Kidney (tissue), 13 donors: ENCODE measurements at regions not wholly inside any gene's neighbourhood (a gene's known extent, or its start where the extent isn't known, plus 50 kb on each side); places are given as distances from the start of the nearest gene placed in this dataset.

ENCODE experiments used
- DNase-seq, 5 donors: peaks; one replicate each; pipeline ENCODE4 v3.0.0-alpha.2; 2013 to 2020
- FAIRE-seq: peaks from 2 replicates; lab custom pipeline; 2012; peaks lifted over from hg19 to GRCh38; lab: Jason Lieb, UNC
- H3K27ac ChIP-seq, 2 donors: one replicate each; pipeline ENCODE4 v1.7.0; 2013; ENCODE audit warnings: low read depth in 2 of 2, low read length in 2 of 2, inconsistent platforms in 1 of 2
- H3K27me3 ChIP-seq: one replicate; pipeline ENCODE4 v1.7.1; 2013; ENCODE audit warnings: low read length, inconsistent platforms; ENCODE audit not compliant: control insufficient read depth, insufficient read depth
- H3K36me3 ChIP-seq, 3 donors: one replicate each; pipeline versions ENCODE4 v1.7.0 to v1.7.1; 2013; ENCODE audit warnings: low read length in 3 of 3, control low read depth in 1 of 3, inconsistent platforms in 1 of 3; ENCODE audit not compliant: insufficient read depth in 3 of 3, control insufficient read depth in 2 of 3
- H3K4me1 ChIP-seq, 3 donors: one replicate each; pipeline versions ENCODE4 v1.7.0 to v1.7.1; 2013; ENCODE audit warnings: low read length in 3 of 3, inconsistent platforms in 1 of 3, low read depth in 1 of 3; ENCODE audit not compliant: control insufficient read depth in 2 of 3, insufficient read depth in 2 of 3
- H3K4me3 ChIP-seq, 3 donors: one replicate each; pipeline versions ENCODE4 v1.7.0 to v1.8.1; 2013; ENCODE audit warnings: low read length in 3 of 3, control low read depth in 1 of 3, inconsistent platforms in 1 of 3
- H3K9ac ChIP-seq, 3 donors: one replicate each; pipeline versions ENCODE4 v1.7.0 to v1.7.1; 2013; ENCODE audit warnings: low read length in 3 of 3, control low read depth in 1 of 3, inconsistent platforms in 1 of 3
- H3K9me3 ChIP-seq, 3 donors: one replicate each; pipeline versions ENCODE4 v1.7.0 to v1.7.1; 2013; ENCODE audit warnings: low read length in 3 of 3, control low read depth in 1 of 3, inconsistent platforms in 1 of 3; ENCODE audit not compliant: control insufficient read depth in 2 of 3, insufficient read depth in 1 of 3
- CTCF ChIP-seq: IDR thresholded peaks from 3 replicates; pipeline ENCODE4 v1.5.1; 2012; ENCODE audit warnings: mild to moderate bottlenecking, moderate library complexity, borderline replicate concordance; ENCODE audit not compliant: insufficient read depth; ENCODE audit errors: extremely low read depth
- intact Hi-C: fragments of 100-400 bp; cut with DNase I; formaldehyde crosslinking; loops from one replicate; pipeline ENCODE4 v1.11.1; 2022
- donor health status: control.
- donor health status: control.
- donor health status: control.
- donor health status: control.
- donor health status: control.
- donor health status: DM: yes; HTN: yes; CAD: no.
- donor health status: Normal renal cell carcinoma (clear cell type).

GRCh38 chr20:11060423-11061185, 386.8 kb upstream of the JAG1 start:
- no peak overlapping the region for H3K4me3 ChIP-seq
- peak; percentile 3 for FAIRE-seq
- DNase-seq: peak in 2 of 5 donors; percentile 36 to 65
- no peaks in the 10 kb centered on the region for H3K9me3 ChIP-seq
- no peaks in the 10 kb centered on the region for H3K27me3 ChIP-seq
- no peaks in the 10 kb centered on the region for H3K36me3 ChIP-seq
- peaks cover 0 to 3% (median 0%) of the 10 kb centered on the region in 3 donors for H3K4me1 ChIP-seq
- TF ChIP-seq CTCF: no peak
- H3K9ac ChIP-seq: no peak overlapping the region
- intact Hi-C loops: no loop called here
- peak overlapping the region in 1 of 2 donors; percentile 3 for H3K27ac ChIP-seq

GRCh38 chr20:11063444-11063843, 389.6 kb upstream of the JAG1 start:
- Histone ChIP-seq H3K36me3 (no peaks in the 10 kb centered on the region), H3K4me3 (no peak overlapping the region), H3K4me1 (no peaks in the 10 kb centered on the region), H3K9ac (no peak overlapping the region), H3K27me3 (no peaks in the 10 kb centered on the region), H3K27ac (no peak overlapping the region), H3K9me3 (no peaks in the 10 kb centered on the region)
- DNase-seq (no peak), FAIRE-seq (no peak)
- intact Hi-C loops: no loop called here
- TF ChIP-seq CTCF: no peak

GRCh38 chr20:11064946-11065345, 391.1 kb upstream of the JAG1 start:
- H3K9me3 ChIP-seq: no peaks in the 10 kb centered on the region
- H3K27me3 ChIP-seq: no peaks in the 10 kb centered on the region
- DNase-seq (no peak), FAIRE-seq (no peak)
- no peak overlapping the region for H3K4me3 ChIP-seq
- no peak overlapping the region for H3K27ac ChIP-seq
- H3K9ac ChIP-seq: no peak overlapping the region
- H3K4me1 ChIP-seq: no peaks in the 10 kb centered on the region
- no peaks in the 10 kb centered on the region for H3K36me3 ChIP-seq
- no peak for TF ChIP-seq CTCF
- intact Hi-C loops: no loop called here

- Histone ChIP-seq H3K27ac (no peak overlapping the region), H3K9ac (no peak overlapping the region), H3K4me1 (no peaks in the 10 kb centered on the region), H3K36me3 (no peaks in the 10 kb centered on the region), H3K27me3 (no peaks in the 10 kb centered on the region), H3K9me3 (no peaks in the 10 kb centered on the region), H3K4me3 (no peak overlapping the region)
- FAIRE-seq (no peak), DNase-seq (no peak)
- TF ChIP-seq CTCF: no peak
- intact Hi-C loops: no loop called here
Observed at GRCh38 chr20:11067359-11067758, 393.6 kb upstream of the JAG1 start.
